IPS DF 19.7 (cell line): ENCODE measurements at regions not wholly inside any gene's neighbourhood (a gene's known extent, or its start where the extent isn't known, plus 50 kb on each side); places are given as distances from the start of the nearest gene placed in this dataset.

Source experiments
- DNase-seq: peaks from one replicate; pipeline ENCODE4 v3.0.0-alpha.2; 2013; ENCODE audit warnings: low read depth, low spot score

DNA sequence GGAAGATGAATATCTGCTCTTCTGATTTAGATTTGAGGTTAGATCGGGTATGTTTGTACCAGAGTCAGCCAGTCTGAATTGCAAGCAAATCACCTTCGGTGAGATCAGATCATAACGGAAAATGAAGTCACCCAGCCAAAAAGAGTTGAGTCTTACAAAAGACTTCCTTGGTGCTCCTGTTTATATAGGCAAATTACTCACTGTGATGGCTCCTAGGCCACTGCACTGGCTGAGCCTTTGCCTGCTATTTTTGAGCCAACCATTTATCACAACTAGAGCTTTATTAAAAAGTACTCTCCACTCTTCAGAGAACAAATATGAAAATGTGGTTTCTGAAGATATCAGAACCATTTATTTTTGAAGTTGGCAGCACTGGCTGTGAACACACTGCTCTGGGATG is 277.7 kb upstream of the PCSK5 start:
- DNase-seq: no peak

DNA sequence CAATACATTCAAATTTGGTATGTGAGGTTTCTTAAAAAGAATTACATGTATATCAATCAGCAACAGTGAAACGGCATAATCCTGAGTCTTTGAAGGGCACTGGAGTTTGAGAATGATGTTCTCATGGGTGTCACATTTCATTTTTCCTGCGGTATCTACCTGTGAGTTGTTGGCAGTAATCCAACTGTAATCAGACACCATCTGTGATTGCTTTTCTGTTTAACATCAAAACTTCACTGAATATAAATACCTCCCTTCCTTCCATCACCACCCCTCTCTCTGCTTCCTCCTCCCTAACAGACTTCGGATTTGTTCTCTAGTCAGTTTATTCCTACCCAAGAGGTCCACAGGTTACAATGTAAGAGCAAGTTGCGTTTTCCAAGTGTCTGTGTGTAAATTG is 275.2 kb upstream of the PCSK5 start:
- DNase-seq: no peak

DNA sequence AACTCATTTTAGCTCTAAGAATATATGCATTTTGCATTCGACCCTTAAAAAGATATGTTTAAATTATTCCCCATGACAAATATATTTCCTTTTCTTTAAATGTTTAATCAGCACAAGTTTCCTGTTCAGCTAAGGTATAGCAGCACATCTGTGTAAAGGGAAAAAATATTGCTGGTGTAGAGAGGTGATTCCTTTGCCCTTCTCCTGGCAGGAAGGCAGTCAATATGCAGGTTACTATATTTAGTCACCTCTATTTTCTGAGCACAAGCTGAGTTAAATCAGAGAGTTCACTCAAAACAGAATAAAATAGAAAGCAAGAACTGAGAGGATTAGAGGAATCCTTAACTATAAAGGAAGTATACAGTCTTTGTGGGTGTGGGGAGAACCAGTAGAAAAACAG is 274.4 kb upstream of the PCSK5 start:
- DNase-seq: no peak

DNA sequence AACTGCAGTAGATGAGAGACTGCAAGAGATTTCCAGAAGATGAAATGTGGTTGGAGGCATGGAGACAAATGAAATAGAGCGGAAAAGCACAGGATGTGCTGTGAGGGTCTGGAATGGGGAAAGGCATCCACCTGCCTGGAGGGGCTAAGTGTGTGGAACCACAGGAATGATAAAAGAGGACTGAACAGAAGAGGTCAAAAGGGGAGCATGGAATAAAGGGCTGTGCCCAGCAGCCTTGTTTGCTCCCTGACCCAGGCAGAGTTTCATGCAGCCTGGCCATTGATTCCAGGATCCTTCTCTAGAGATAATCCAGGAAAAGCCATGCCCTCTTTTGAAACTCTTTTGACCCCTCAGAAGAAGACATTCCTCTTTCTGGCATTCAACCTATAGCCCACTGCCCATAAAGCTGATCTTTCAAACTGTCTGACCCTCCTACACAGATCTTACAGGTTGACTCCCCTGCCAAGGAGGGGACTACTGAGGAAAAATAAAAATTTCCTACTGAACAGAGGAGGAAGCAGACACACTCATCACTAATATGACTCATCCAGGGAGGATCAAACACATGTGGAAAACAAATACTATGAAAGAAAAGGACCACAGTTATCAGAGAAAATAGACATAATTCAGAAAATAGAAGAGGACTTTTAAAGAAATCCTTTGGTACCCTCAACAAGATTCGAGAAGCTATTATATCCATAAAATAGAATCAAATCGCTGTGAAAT is 273.5 kb upstream of the PCSK5 start:
- DNase-seq: no peak

DNA sequence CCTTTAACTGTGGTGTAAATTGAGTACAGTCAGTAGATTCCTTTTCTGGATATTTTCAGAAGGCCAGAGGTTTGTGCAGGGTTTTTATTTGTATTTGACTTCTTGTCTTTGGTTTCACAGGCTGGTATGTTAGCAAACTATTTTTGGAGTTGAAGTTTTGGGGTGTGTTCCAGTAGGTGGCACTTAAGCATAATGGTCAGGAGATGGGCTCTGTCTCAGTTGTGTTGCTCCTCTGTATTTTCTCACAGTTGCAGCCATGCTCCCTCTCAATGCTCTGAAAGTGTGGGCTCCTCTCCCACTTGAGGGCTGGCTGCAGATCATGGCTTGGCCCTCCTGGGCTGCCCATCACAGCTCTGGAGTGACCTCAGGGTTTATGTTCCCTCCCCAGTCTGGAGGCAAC is 267.0 kb upstream of the PCSK5 start:
- DNase-seq: no peak

DNA sequence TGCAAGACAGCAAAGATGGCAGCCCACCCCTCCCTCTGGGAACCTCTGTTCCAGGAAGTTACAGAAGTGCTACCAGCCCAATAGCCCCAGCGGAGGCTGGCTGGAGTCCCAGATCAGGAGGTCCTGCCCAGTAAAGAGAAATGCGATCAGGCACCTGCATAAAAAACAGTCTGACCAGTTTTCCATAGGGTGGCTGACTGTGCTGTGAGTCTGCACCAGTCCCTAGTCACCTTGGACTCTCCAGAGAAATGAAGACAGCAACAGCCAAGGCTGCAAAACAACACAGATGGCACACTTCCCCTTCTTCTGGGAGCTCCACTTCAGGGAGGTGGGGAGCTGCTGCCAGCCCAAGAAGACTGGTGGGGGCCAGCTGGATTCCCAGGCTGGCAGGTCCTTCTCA is 265.5 kb upstream of the PCSK5 start:
- no peak for DNase-seq

DNA sequence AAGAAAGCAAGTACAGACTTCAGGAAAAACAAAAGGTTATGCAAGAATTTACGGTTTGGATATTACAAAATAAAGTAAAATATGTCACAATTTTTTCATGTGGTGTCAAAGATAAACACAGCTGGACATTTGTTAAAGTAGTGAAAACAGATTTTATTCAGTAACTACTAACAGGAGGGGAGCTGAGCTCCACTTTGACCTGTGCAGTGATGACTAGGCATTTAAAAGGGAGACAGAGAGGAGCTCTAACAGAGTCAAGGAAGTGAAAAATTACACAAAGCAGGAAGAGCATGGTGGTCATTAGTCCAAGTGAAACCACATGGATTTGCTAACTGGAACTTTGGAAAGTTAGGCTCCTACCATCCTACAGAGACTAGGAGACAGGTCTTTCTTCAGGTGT is 263.6 kb upstream of the PCSK5 start:
- DNase-seq: no peak

DNA sequence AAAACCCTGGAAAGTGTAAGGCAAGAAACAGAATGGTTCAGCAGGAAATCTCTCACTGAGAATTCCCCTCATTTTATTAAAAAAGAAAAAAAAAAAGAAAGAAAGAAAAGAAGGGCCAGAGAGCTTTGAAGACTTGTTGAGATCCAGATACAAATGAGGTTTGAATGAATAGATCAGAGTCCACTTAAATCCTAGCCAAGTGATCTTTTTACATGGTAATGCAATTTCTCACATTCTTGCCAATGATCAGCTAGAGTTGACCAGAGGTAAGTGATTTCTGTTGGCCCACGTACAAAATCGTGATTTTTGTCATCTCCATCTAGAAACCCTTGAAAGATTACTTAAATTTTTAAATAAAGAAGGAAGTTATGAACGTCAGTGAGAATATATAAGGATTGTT is 261.5 kb upstream of the PCSK5 start:
- DNase-seq: no peak

DNA sequence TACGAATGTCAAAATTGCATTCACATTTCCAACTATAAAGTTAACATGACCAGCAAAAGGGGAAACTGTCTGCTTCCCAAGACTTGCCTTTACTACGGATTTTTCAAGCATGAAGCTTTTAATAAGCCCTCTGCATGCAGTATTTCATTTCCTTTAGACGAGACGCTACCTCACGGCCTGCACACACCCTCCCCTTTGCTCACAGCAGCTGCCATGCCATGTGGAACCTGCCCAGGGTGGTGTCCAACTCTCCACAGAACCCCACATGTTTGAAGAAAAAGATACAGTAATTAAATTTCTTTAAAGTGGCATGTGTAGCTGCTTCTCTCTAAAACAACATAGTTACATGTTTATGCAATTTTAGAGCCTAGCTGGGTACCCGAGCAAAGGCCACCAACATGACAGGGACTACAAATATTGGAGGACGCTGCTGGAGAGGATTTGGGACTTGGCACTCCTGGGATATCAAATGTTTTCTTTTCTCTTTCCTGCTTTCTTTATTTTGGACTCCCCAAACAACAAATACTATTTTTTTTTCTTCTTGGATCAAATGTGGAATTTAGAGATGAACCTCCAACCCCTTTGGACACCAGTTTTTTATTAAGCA is 256.9 kb upstream of the PCSK5 start:
- DNase-seq: no peak

DNA sequence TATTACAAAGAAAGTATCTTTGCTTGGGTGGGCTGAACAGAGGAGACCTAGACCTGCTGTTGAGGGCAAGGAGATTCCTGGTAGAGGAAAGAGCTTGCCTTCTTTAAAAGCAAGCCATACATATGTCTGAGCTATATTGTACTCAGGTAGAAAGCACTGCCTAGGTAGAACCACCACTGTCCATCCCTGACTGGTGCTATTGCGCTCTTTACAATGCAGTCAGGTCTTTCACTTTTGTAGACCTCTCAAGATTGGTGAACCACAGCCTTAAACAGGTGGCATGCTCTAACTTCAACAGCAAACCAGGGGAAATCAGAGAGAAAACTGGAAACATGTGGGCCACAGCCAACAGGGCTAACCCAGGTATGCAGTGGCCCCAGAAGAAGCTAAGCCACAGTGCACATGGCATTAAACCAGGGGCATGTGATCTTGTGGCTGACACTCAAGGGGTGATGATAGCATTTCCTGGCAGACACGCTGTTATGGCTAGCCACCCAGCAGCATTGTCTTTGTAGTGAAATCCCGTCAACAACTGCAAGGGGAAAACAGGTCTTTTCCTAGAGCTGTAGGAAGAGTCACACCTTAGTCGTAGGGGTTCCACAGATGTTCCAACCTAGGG is 253.9 kb upstream of the PCSK5 start:
- no peak for DNase-seq

DNA sequence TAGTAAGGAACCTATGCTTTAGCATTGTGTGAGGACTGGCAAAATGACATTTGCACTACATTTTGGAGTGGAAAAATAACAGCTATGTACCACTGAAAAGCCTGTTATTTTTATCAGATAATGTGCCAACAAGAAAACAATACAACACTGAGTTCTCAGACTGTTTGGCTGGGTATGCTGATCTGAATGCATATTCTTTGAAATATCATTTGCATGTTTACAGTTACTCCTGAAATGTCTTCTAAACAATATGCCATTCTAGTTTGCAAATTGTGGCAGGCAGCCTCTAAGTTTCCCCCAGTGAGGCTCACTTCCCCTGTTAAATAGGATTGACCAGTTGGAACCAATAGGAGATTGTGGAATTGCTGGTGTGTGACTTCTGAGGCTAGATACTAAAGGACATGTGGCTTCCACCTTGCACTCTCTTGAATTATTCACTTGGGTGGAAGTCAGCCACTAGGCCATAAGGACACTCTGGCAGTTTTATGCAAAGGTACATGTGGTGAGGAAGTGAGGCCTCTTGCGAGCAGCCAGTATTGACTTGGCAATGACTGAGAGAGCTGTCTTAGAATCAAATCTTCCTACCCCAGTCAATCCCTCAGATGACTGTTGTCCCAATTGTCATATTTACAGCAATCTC is 250.4 kb upstream of the PCSK5 start:
- no peak for DNase-seq

DNA sequence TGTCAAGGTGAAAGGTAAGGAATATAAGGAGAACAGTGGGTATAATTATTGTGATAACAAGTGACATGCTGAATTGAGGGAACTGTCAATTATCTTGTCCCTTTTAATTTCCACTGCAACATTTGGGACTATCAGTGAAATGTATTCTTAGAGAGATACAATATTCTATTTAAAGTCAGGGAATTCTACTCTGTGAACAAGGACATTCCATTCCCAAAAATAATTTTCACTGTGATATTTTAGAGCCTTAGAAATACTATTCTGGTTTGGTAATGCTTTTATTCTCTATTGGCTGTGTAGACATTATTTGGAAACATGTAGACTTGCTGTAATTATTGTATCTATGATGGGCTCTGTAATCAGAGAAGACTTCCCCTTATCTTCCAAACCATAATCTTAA is 248.0 kb upstream of the PCSK5 start:
- no peak for DNase-seq

DNA sequence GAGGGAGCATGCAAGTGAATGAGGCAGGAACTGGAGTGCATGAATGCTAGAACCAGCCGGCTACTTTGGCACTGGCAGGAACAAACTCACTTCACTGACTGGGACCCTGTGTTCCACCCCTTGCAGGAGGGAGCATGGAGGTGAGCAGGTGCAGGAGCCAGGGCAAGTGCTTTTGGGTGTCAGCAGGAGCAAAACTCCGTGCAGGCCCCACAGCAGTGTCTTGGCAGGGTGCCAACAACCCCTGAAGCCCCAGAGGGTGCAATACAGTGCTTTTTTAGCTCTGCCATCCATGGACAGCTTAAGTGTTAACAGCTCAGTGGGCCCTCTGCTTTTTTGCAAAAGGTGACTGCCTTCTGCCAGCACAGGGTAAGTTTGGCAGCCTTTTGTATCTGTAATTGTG is 245.8 kb upstream of the PCSK5 start:
- no peak for DNase-seq

DNA sequence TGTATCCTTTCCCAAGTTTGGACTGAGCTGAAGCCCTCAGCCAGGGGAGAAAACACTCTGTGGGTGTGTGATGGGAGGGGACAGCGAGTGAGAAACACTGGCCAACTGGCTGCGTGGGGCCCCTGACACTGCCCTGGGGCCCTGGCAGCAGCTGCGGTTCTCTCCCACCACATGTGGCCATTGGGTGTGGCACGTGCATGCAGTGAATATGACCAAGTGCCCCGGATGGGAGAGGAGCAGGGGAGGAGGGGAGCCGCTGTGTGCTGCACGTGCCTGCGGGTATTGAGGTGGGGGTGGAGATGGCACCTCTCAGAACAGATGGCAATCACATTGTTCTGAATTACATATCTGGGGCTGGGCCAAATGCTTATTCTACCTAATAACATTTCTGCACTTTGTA is 242.4 kb upstream of the PCSK5 start:
- DNase-seq: no peak

DNA sequence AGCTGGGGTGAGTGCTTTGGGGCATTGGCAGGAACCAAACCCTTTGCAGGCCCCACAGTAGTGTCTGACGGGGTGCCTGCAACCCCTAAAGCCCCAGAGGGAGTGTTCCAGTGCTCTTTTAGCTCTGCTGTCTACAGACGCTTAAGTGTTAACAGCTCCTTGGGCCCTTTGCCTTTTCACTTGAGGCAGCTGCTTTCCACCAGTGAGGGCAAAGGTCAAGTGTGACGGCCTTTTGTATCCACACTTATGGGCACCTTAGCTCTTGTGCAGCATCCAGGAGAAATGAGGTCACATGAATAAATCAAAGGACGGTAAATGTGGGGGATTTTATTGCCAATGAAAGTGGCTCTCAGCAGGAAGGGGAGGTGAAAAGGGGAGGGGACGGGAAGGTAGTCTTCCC is 241.4 kb upstream of the PCSK5 start:
- no peak for DNase-seq

DNA sequence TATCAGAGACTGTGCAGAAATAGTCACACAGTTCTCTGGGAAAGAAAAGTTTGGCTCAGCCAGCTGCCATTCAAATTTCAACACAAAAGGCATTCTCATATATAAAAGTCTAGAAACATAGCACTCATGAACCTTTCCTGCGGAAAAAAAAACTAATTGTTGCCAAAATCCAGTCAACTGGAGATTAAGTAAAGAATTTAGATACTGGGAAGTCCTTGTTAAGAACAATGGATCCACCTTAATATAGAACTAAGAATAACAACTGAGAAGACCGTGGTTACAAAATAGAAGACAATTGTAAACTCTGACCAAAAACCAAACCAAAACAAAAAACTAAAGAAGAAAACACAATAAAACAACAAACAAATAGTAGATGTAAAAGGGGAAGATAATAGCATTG is 238.8 kb upstream of the PCSK5 start:
- DNase-seq: no peak

DNA sequence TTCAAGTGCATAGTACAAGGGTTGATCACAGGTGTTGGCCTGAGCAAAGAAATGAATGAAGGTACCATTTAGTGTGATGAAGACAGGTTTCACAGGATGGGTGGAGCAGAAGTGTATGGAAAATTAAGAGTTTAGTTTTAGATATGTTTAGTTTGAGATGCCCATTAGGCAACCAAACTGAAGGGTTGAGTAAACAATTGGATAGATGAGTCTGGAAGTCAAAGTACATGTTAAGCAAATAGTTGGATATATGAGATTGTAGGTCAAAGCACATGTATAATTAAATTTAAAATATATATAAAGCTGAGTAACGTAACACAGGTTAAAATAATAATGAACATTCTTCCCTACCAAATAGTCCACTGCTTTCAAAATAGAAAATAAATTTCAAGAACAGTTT is 237.1 kb upstream of the PCSK5 start:
- no peak for DNase-seq

DNA sequence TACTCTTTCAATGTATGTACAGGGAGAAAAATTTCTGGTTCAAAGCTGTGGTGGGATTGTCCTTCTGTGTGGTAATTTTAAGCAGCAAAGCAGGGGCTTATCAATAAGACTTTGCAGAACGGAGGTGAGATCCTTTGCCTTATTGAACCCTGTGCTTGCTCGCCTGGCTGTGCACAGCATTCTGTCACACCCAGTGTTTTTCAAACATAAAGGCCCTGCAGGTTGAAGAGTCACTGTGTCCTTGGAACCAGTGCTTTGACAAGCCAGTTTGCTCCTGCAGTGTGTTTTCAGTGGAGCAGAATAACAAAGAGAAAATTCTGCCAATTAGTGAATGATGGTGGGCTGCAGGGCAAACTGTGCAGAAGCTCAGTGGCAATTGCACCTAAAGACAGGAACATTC is 236.7 kb upstream of the PCSK5 start:
- no peak for DNase-seq

DNA sequence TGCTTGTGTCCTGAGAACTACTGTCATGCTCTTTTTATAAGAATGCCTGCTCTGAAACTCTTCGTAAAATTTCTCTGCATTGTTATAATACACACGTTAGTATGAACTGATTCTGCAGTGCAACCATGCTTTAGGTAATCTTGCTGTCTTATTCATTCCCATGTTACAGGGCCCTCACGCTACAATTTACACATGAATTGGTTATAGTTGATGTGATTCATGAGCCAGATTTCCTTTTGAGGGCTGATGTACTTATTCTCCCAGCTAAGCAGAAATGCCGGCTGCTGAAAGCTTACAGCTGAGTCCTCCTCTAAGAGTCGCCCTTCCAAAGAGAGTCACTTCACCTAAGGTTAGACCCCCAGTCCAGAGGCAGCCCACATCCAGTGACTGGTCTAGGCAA is 233.5 kb upstream of the PCSK5 start:
- DNase-seq: no peak

DNA sequence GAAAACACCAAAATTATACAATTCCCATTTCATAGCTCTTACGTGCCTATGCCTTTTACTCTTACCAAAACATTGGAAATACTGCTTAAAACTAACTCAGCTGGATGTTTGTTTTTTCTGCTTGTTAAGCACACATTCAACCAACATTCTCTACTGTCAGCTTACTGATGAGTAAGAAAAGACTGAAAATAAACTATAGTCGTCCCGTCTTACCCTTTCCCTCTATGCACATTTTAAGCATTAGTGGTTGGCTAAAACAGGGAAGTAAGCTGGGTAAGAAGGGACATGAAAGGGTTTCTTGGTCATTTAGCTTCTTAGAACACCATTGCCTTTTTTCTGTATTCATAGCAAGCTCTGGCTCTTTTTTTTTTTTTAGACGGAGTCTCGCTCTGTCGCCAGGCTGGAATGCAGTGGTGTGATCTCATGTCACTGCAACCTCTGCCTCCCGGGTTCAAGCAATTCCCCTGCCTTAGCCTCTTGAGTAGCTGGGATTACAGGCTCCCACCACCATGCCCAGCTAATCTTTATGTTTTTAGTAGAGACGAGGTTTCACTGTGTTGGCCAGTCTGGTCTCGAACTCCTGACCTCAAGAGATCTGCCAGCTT is 232.1 kb upstream of the PCSK5 start:
- no peak for DNase-seq

DNA sequence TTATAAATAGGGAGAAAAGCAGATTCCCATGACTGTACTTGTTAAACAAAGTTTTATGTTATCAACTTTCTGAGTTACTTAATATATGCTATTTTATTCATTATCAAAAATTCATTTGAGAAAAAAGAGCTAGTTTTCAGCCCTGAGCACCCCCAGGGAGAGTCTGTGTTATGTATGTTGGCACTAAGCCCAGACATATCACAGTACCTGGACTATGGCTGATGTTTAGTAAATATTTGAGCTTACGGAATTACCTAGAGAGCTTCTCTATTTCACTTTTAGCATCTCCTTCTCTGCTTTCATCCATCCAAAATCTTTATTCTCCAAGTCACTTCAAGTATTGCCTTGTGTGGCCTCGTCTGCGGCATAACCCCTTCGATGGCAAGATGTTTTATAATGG is 225.9 kb upstream of the PCSK5 start:
- DNase-seq: no peak

DNA sequence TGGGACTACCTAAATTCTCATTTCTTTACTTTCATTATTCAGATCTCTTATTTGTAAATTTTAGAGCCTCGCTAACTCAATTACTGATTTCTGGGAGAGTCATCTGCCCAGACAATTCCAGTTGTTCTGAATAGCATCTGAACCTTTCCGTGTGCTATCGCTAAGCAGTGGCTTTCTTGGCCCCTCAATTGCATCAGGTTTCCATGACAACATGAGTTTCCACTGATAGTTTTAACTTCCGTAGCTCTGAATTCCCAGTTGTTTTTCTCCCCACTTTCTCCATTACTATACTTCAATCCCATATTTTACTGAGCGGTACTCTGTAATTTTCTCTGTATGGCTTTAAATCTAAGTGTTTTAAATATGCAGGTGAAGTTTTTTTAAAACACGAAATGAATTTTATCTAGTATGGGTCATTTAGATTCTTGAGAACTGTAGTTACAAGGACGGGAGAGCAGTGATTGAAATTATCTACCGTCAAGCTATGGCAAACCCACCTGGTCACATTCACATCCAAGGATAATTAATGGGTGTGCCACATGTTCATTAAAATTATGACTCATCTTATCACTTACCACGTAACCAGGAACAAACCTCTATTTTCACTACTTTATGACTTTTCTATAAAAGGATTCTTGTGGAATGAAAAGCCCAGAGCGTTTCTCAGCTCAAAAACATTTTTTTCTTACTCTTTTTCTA is 223.5 kb upstream of the PCSK5 start:
- no peak for DNase-seq
